Hippocampal formation (tissue), 2 donors: ENCODE measurements at regions not wholly inside any gene's neighbourhood (a gene's known extent, or its start where the extent isn't known, plus 50 kb on each side); places are given as distances from the start of the nearest gene placed in this dataset.
"Not testable (repeated sequence)": the region's sequence is repeated elsewhere in the genome, so short reads cannot be mapped to it uniquely, and the experiment has no call there.

Experiments used
- DNase-seq, 2 donors: peaks; one replicate each; lab custom pipeline; 2025; lab: John Stamatoyannopoulos, UW

DNA sequence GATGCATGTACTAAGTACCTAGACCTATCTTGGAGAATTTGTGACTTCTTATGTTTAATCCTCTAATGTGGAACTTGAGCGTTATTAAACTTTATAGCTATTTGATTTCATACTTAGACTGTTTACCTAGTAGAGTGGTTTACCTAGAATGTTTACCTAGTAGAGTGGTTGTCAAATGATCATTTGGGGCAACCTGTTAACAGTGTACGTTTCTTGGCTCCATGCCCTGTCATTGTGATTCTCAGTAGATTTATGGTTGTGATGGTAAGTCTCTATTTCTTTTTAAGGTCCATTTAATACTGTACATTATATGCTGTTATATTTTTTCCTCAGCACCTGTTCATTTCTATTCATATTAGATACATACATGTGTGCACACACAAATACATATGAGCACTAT, 233.0 kb upstream of the MAD2L1 start:
- no peak for DNase-seq

DNA sequence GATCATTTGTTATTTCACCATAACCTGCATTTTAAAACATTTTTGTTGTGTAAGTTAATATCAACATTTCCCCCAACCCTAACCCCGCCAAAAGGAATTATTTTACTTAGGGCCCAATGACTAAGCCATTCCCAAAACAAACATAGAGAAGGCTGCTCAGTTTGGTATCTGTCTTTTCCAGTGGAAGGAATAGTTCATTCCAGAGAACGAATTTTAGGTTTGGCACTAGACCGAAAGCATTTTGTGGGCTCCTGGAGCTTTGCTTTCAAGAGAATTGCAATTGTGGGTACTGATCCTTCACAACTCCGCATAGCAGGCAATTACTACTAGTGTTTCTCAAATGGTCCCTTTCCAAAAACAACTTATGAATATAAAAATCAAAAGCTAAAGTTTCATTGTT, 226.7 kb upstream of the MAD2L1 start:
- DNase-seq, result no peak

- no peak for DNase-seq
Observed at GRCh38 chr4:120291541-120291940, 224.9 kb upstream of the MAD2L1 start.

DNA sequence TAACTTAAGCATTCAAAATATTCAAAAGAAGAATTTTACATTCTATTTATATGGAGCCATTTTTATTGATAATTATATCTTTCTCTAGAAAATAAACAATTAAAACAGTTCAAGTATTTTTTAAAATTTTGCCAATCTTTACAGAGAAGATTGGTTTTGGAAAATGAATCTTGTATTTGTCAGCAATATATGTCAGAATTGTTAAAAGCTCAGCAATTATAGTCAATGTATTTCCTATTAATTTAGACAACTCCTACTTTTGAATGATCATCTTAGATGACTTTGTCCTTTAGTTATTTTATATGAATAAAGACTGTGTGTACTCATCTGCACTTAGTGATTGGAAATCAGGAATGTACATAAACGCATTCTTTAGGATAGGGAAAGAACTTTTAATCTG, 223.9 kb upstream of the MAD2L1 start:
- no peak for DNase-seq

DNA sequence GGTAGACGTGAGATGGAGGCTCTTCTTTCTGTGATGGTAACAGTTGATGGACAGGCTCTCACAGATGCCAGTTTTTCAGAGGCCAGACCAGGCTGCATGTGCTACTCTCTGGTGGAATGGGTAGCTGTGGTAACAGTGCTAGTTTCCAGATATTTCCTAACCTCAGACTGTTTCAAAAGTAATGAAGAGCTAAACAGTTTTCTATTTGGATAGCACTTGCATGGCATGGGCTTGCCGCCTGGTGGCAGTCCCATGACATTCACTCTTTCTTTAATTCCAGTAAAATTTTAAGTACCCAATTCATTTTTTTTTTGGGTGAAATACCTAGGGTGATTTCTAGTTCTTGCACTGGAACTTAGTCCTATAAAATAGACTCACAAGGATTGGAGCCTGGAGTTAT, 220.2 kb upstream of the MAD2L1 start:
- DNase-seq, result no peak

DNA sequence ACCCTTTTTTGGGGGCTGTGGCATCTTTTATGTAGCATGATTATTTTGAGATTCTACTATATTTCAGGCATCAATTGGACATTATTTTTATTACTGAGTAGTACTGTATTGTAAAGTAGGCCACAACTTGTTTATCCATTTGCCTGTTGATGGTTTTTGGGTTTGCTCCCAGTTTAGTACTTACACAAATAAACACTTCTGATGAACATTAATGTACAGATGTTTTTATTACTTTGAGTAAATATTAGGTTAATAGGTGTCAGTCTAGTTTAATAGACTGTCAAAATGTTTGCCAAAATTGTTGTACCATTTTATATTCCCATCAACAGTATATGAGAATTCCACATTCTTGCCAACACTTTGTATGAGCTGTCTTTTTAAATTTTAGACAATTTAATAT, 214.9 kb upstream of the MAD2L1 start:
- no peak for DNase-seq

DNA sequence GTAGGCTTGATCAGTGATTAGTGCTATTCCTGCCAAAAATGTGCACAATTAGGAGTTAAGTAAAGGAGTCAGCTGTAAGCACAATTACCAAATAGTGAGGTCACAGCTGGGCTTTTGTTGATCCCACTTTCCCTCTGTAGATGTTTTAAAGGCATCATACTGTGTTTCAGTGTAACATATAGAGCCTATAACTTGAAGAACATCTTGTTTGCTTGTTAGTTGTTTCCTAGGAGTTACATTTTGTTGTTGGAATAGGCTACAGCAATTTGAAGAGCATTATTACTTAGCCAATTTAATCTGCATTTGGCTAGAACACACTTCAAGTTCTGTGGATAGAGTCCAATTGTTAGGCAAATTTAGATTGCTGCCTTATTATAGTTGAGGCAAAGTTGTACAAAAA, 210.7 kb upstream of the MAD2L1 start:
- no peak for DNase-seq

GRCh38 chr4:120266602-120267001, 200.0 kb upstream of the MAD2L1 start:
- no peak for DNase-seq

GRCh38 chr4:120263618-120264017, 197.0 kb upstream of the MAD2L1 start:
- DNase-seq, result no peak

DNA sequence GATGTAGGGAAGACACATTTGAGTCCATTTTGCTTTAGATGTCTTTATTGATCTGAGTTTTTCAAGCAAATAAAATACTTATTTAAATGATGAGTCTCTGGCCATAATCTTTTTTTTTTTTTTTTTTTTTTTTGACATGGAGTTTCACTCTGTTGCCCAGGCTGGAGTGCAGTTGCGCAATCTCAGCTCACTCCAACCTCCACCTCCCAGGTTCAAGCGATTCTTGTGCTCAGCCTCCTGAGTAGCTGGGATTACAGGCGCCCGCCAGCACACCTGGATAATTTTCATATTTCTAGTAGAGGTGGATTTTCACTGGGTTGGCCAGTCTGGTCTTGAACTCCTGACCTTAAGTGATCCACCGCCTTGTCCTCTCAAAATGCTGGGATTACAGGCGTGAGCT, 194.5 kb upstream of the MAD2L1 start:
- DNase-seq, result no peak

DNA sequence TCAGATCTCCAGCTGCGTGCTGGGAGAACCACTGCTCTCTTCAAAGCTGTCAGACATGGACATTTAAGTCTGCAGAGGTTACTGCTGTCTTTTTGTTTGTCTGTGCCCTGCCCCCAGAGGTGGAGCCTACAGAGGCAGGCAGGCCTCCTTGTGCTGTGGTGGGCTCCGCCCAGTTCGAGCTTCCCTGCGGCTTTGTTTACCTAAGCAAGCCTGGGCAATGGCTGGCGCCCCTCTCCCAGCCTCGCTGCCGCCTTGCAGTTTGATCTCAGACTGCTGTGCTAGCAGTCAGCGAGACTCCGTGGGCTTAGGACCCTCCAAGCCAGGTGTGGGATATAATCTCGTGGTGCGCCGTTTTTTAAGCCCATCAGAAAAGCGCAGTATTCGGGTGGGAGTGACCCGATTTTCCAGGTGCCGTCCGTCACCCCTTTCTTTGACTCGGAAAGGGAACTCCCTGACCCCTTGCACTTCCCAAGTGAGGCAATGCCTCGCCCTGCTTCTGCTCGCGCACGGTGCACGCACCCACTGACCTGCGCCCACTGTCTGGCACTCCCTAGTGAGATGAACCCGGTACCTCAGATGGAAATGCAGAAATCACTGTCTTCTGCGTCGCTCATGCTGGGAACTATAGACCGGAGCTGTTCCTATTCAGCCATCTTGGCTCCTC, 189.6 kb upstream of the MAD2L1 start:
- DNase-seq, result not testable (repeated sequence)

- no peak for DNase-seq
Observed at GRCh38 chr4:120238277-120238973, 171.8 kb upstream of the MAD2L1 start.

DNA sequence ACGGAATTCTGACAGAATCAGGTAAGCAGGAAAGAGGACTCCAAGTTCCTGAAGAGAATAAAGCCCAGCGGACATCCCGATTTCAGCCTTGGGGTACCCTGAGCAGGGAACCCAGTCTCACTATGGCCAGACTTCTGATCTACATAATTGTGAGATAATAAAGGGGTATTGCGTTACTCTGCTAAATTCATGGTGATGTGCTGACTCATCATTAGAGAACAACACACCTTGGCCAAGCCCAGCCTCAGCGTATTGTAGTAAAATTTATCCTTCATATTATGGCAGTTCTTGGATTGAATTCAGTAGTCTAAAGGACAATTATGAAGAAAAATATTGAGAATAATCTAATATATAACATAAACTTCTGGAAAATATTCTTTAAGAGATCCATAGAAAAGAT, 170.2 kb upstream of the MAD2L1 start:
- no peak for DNase-seq

GRCh38 chr4:120232050-120232449, 165.4 kb upstream of the MAD2L1 start:
- no peak for DNase-seq

GRCh38 chr4:120228086-120228485, 161.4 kb upstream of the MAD2L1 start:
- no peak for DNase-seq

DNA sequence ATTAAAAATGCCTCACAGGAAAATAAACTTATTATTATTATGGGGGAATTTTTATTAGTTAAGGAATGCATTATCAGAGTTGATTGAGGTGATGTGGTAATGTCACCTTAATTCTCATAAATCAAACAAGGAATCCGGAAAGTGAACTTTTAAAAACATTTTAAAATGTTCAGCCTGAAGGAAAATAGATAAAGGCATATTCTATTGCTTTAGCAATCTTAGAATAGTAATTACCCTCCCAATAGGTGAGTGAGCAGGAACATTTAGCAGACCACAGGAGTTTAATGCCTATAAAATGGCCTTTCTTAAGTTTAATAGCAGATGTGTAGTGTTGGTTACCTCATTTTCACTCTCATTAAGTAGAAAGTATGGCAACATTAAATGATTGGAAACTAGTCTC, 160.9 kb upstream of the MAD2L1 start:
- DNase-seq, result no peak

- no peak for DNase-seq
Observed at GRCh38 chr4:120225527-120225926, 158.9 kb upstream of the MAD2L1 start.

- no peak for DNase-seq
Observed at GRCh38 chr4:120218981-120219380, 152.3 kb upstream of the MAD2L1 start.

DNA sequence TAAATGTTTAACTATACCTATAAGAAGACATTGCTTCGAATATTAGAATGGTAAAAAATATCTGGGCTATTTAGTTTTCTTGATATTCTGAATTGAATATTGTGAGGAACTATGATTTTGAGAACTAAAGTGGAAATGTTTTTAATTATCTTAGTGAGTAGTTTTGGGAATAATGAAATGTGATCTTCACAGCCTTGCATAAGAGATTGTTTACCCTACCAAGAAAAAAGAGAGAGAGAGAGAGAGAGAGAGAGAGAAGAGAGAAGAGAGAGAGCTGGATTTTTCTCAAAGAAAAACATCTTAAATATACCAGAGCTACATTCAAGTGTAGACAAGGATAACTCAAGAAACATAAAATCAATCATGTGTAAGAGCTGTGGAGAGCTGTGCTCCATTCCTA, 148.7 kb upstream of the MAD2L1 start:
- DNase-seq, result no peak

DNA sequence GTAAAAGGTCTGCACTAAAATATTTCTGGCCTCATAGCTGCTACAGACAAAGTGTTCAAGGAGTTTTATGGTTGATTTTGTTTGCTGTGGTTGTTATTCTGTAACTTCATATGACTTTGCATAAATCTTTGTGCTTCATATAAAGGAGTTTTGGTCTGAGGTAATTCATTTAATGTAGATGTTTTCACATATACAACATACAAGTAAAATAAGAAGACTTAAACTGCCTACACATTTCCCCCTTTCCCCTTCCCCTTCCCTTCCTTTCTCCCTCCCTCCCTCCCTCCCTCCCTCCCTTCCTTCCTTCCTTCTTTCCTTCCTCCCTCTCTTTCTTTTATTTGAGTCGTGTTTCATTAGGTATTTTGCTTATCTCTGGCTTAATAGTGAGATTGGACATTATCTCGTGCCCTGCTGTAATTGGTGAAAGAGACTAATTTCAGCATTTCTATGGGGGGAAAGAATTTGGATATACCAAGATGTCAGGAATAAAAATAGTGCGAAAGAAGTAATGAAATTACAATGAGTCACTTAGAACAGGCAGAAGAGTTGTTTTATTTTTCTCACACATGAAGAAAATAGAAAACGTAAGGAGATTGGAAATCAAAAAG, 144.9 kb upstream of the MAD2L1 start:
- no peak for DNase-seq

DNA sequence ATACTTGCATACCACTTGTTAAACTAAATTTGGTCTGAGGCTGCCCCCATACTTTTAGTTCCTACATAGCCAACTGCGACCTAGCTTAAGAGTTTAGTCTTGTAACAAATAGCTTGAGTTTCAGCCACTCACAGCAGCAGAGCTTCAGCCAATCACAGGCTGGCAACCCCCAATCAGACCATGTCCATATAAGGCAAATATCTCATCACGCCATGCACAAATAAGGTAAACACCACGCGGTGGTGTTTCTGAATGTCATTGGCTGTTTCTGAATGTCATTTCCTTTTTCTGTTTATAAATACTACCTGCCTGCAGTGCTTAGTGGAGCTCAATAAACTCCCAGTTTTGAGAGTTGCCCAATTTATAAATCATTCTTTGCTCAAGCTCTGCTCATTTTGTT, 143.1 kb upstream of the MAD2L1 start:
- DNase-seq, result no peak

DNA sequence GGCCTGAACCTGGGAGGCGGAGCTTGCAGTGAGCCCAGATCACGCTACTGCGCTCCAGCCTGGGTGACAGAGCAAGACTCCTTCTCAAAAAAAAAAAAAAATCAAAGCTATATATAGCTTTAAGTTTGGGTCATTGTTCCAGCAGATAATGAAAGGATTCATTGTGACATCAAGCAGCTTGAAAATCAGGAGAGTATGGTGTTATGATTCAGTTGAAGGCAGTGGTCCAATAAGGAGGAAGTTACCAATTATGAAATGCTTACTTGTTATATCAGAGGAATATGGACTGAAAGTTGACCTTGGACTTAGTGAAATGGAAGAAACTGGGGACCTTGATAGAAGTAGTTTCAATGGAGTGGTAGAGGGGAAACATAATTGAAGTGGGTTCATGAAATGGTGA, 140.4 kb upstream of the MAD2L1 start:
- DNase-seq, result no peak

DNA sequence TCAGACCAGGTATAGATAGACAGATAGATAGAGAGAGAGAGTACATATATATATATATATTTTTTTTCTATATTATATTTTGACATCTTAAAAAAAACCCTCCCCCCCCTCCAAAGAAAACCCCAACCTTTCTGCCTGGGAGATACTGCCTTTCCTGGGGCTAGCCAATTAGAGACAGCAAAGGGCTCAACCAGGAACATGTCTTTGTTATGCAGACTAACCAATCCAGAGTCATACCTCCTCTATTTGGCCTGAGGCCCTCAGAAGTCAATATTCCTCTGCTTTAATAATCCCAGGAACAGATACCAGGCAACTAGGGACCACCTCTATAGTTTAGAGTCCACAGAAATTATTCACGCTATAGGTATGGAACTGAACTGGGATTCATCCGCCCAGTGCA, 135.6 kb upstream of the MAD2L1 start:
- DNase-seq, result no peak
